NOMO-1 (cell line): ENCODE measurements at regions not wholly inside any gene's neighbourhood (a gene's known extent, or its start where the extent isn't known, plus 50 kb on each side); places are given as distances from the start of the nearest gene placed in this dataset.

Experiments
- DNase-seq, 2 experiments: peaks; one replicate each; lab custom pipeline; 2025; ENCODE audit not compliant: unreplicated experiment in 2 of 2; lab: John Stamatoyannopoulos, UW

DNA sequence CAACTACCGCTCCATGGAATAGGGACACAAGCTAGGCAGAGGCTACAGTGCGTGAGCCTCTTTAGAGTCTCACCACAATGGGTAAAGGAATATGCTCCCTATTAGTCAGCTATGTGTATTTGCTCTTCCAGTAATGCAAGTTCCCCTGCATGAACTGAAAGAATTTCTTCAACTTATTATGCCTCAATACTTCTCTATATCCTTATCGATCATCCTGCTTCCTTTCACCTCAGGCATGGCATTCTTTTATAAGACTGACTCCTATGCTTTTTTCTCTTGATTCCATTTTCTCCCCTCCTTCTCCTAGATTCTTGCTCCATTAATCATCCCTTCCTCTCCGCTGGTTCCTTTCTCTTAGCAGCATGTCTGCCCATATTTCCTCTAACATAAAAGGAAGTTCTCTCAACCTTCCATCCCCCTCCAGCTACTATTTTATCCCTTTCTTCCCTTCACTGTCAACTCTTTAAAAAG is 94.5 kb upstream of the CPM start:
- DNase-seq: no peak

DNA sequence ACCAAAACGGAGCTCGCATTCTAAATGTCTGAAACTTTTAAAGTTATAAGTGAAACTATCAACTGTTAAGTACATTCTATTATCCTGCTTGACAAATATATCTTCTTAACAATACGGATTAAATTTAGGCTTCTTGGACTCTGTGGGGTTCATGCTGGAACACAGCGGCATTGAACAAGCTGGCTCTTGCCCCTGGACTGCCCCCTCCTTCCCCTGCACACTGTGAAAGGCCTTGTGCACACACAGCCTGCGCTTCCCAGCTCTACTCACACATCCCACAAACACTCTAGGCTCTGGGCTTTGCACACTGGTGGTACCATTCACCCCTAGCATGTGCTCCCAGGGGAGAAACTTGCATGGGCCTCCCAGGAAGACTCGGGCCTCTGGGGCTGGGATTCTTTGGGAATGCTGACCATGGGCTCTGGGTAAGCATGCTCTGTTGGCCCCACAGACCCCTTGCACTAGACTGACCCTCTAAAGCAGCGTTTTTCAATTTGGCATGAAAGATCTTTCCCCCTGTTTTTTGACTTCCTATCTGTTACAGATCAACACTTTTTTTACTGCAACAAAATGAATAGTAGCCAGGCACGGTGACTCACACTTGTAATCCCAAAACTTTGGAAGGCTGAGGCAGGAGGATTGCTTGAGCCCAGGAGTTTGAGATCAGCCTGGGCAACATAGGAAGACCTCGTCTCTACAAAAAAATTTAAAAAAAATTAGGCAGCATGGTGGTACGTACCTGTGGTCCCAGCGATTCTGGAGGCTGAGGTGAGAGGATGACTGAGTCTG is 96.2 kb upstream of the CPM start:
- DNase-seq: no peak

DNA sequence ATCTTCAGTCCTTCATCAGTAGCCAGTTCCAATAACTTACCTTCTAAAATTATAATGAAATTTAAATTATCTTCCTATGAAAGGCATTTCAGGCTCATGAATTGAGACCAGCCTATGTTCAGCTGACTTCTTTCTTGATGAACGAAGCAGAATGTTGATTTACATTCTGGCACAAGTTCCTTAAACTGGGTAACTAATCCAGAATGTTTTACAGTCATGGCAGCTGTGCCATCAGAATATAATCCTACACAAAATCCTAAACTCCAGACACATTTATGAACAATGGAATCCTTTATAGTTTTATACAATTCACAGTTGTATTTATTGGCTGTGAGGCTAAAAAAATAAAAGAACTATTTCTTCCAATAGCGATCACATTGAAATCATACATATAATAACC is 97.3 kb upstream of the CPM start:
- no peak for DNase-seq

DNA sequence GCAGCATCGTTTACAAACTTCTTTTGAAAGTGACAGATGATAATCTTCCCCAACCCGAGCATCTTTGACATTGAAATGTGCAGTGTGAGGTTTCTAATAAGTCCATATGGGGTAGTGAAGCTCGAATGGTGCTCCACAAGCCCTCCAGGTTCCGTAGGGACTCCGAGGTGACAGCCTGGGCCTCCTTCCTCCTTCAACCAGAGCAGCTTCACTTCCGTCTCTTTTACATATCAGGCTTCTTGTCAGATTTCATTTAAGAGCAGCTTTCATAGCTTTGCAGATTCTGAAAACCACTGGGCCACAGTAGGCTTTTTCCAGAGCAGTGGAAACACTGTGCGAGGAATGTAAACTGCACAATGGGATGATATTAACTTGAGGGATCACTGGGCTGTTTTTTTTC is 103.6 kb upstream of the CPM start:
- DNase-seq: no peak

DNA sequence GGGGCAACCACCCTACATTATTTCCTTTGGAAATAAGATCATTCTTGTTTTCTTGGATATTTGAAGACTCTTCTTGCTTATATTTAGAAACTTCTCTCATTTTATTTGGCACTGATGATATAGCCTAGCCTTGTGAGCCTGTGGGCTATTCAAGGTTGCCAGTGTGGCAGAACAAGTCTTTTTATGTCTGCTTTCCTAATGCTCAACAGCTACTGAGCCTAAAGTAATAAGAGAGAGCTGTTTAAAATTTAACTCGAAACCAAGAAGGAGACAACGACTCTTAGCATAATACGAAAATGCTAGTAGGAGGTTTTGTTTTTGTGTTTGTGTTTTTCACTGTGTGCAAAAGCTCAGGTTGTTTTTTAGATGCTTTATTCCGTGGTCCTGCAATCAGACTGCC is 104.0 kb upstream of the CPM start:
- DNase-seq: no peak

DNA sequence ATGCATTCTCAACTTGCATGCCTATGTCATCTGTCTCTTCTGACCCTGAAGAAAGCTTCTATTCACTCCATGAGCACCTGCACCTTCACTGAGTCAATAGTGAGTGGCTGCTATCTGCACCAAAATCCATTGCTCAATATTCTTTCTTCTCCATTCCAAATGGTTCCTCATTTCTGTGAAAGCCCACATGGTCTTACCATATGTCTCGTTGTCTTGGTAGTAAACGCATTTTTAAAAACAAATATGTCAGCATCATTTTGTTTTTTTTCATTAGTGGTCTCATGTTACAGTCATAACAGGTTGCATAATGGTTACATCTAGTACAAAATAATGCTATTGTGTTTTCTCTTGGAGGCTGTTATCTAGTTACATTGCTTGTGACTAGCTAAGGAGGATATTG is 106.9 kb upstream of the CPM start:
- DNase-seq: peak; percentile 89 to 97

DNA sequence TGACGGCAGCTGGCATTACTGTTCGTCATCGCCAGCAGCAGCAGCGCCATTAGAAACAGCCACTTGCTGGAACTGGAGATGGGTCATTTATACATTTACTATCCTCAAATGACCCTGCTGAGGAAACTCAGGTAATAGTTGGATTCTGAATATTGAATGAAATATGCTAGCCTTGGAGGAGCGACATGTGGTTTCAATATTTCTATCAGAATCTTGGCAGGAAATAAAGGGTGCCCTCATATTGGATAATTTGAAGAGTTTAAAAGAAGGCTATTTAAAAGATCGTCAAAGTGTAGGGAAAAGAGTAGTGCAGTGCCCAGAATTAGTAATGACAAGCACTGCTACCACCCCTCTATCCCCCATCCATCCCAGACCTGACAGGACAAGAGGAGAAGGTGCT is 109.6 kb upstream of the CPM start:
- DNase-seq: no peak

DNA sequence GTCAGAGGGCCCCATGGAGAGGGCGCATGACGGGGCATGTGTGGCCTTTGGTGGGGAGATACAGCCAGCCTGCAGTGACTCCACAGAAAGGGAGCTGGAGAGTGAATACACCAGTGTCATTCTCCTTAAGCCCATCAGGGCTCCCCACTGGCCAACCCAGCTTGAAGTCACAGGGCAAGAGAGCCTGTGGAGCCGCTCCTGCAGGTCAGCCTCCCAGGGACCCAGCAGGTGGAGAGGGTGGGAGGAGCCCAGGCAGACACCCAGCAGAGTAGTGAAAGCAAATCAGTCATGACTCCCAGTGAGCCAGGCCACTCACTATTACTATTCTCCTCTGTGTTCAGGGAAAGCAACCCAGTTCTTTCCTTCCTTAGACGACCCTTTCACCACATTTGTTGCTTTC is 110.0 kb upstream of the CPM start:
- no peak for DNase-seq

DNA sequence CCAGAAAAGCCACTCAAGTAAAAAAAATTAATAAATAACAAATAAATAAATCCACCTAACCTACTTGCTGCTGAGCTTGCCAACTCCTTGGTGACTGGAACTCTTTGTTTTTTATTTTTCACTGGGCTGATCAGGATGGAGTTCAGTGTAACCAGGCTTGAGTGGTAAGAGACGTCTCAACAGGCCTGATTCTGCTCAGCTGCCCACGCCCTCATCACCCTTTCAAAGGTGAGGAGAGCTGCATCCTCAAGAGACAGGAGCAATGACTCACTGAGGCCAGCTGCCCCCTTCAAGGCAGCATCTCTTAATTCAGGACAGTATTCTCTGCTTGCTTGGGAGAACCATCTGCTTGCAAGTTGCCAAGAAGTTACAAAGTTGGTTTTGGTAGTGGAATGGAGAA is 111.9 kb upstream of the CPM start:
- no peak for DNase-seq

DNA sequence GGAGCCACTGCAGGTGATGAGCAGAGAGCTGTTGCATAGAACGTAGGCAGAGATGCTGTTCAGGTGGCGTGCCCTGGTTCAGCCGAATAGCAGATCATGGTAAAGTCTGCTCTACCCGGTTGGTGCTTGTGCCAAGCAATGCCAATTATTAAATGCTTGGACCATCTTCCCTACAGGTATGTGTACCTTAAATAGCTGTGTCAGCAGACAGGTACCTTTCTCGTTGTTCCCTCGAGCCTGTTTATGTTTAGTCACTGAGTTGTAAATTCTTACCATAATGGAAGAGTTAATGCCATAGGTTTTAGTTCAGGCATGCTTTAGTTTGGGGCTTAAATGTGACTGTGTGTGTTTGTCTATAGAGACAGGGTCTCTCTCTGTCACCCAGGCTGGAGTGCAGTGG is 112.5 kb upstream of the CPM start:
- no peak for DNase-seq

DNA sequence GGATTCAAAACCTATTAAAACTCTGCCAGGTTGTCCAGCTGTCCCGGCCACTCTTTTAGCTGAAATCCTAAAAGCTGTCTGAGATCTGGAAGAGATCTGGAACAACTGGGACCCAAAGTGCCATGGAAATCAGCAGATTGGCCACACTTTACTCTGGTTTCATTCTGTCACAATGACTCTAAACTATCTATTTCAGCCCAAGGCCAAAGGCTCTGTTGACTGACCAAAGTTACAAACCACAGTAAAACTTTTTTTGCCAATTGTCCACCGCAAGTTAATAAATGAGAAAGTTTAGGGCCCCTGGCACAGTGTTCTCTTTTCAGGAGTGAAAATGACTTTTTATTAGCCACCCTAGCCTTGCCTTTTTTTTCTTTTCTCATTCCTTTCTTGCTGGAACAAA is 113.4 kb upstream of the CPM start:
- no peak for DNase-seq

DNA sequence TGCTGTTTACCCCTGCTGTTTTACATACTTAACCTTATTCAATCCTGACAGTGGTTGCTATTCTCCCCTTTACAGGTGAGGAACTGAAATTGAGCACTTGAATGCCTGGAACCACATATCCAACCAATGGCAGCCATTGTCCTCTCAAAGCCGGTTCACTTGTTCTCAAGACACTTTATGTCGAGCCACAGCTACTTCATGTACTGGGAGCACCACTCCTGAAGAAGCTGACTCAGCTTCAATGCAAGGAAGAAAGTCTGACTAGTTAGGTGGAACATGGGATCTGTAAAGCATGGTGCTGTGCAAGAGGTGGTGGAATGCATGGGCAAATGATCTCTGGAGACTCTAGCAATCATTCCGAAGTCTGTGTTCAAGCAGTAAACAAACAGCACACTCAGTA is 113.9 kb upstream of the CPM start:
- DNase-seq: no peak

DNA sequence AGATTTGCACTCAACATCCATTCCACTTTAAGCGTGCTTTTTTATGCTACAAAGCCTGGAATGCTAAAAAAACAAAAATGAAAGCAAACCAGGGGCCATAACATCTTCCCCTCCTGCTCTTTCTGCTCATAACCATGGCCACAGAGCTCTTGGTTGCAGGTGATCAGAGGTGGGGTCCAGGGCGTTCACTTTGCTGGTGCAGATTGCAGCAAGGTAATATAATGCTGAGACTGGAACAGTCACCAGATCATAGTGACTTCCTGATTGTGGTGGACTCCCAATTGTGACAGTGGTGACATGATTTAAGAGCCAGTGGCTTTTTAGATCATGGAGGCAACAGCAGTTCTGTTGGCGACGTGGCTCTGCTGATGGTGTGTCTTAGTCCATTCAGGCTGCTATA is 115.0 kb upstream of the CPM start:
- peak in 1 of 2 experiments; percentile 25 for DNase-seq

DNA sequence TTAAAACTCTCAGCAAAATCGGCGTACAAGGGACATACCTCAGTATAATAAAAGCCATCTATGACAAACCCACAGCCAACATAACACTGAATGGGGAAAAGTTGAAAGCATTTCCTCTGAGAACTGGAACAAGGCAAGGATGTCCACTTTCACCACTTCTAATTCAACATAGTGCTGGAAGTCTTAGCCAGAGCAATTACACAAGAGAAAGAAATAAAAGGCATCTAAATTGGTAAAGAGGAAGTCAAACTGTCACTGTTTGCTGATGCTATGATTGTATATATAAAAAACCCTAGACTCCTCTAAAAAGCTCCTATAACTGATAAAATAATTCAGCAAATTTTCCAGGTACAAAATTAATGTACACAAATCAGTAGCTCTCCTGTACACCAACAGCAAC is 116.9 kb upstream of the CPM start:
- DNase-seq: peak; percentile 24 to 58

DNA sequence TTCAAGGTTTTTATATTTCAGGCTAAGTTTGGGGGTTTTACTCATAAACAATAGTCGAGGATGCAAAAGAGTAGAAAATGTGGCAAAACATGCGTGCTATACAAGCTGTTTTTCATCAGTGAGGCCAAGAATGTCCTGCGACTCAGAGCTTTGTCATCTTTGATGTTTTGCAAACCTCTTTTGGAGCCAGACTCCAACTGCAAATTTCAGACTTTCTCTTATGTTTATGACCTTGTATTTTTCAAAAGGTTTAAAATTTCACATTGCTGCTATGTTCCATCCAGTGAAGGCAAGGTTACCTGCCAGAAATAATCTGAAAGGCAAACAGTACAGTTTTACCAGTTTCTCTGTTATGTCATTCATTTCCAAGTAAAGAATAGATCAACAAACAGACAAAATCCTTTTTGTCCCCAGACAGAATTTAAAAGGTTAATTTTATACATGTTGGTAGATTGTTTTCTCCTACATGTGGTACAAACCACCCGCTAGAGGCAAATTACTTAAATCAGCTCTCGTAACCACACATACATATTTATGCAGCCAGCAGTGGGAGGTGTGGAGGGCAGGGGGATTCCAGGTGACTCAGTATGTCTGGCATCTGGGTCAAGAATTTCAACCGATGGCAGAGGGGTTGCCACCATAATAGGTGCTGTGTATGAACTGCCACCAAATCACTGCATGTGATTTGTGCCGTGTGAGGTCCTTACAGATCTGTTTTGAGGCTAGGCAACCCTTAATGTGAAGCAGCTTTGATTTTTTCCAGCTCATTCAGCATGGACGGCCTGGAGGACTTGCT is 119.8 kb upstream of the CPM start:
- DNase-seq: no peak

DNA sequence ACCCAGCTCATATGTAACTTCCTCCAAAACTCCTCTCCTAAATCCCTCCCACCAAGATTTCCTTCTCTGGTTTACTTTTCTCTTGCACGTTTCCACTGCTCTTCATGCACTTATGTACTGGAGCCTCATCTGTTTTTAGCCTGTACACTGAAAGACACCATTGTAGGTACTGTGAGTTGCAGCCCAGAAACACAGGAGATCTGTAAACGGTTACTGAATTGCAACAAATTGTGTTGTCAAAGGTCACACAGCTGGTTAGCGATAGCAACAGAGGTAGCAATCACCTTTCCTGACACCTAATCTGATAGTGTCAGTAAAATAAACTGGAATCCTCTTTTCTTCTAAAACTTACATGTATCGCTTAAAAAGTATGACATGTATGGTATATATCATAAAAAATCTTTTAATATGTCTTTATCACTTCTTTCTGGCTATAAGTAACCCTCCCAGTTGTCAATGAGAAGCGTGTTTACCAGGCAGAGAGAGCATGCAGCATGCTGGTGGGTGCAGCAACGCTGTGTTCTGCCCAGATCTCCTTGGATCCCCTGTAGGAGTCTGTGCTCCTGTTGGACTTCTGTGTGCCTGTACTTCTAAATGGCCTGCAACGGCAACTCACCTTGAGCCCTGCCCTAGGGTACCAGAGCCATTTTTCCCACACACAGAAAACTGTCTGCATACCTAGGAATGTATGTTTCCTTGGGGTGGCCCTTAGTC is 121.5 kb upstream of the CPM start:
- DNase-seq: no peak

DNA sequence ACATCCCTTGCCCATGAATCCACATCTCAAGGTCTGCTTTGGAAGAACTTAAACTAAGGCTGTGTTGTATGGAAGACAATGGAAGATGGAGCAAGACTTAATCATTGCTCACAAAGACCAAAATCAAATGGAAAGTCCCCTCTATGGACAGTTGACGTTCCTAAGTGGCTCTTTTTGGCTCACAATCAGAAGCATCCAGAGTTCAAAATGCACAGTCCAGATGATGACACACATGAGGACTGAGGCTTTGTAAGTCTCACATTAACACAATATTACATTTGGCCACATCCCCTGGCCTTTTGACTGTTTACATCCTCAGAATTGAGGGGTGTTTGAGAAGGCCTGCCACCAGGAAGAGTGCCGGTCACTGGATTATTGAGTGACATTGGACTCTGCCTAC is 122.3 kb upstream of the CPM start:
- DNase-seq: no peak

DNA sequence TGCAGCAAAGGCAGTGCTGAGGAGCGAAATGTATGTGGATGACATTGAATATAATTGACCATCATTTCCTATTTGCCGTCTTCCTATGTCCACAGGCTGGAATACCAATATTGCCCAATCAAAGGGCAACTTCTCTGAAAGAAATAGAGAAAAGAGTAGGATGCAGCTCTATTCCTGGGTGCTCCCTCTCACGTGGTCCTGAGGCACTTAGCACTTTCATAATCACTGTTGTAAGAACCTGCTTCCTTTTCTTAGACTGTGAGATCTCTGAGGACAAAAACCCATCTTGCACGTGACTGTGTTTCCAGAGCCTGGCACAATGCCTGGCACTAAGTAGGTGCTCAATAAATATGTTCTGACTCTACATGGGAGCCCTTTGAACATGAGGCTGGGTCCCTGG is 122.7 kb upstream of the CPM start:
- peak in 1 of 2 experiments; percentile 14 for DNase-seq

DNA sequence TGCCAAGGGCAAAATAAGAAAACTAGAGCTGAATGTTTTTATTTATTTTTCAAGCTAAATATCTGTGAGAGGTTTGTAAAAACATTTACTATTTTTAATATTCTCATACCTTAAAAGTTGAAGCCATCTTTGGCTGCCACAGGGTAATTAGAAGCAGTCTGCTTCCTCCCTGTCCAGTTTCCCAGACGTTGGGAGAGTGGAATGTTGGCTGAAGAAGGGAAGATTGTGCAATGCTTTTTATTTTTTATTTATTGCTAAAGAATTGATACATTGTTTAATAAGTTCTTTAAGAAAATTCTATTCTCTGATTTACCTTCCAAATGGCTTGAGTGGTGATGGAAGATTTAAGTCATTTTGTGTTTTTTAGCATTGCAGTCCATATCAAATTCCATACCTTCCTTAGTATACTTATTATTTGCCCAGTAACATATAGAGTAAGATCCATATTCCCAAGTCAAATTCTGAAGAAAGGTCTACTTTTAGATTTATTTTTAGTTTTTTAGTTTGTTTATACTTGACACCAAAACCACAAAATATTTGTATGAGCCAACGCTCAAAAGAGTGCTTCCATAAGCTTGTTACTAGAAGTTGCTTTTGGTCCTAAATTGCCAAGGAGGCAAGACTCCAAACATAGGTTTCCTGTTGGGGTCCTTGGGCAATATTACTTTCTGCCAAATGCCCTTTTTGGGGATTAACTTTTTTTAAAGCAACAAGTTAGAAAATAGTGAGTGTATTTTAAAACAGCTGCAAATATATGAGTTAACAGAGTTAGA is 124.0 kb upstream of the CPM start:
- DNase-seq: no peak

DNA sequence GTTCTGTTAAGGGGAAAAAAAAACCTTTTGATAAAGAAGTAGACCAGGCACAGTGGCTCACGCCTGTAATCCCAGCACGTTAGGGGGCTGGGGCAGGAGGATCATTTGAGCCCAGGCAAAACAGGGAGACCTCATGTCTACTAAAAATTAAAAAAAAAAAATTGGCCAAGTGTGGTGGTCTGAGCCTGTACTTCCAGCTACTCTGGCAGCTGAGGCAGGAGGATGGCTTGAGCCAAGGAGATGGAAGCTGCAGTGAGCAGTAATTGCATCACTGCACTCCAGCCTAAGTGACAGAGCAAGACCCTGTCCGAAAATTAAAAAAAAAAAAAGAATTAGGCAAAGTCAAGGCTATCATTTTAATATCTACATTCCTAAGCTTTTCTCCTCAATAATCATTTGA is 124.8 kb upstream of the CPM start:
- no peak for DNase-seq
